ENCODE measurements at regions not wholly inside any gene's neighbourhood (a gene's known extent, or its start where the extent isn't known, plus 50 kb on each side); places are given as distances from the start of the nearest gene placed in this dataset.

GRCh38 chr11:121929581-121929980 is 186.4 kb downstream of the BLID start:
- TF ChIP-seq CTCF (IDR thresholded peaks at IDR 0.05 in 4 of 5, conservative IDR thresholded peaks at IDR 0.05 in 1 of 5) (no peak), POLR2A (IDR thresholded peaks at IDR 0.05) (no peak)
